H1 (cell line): ENCODE measurements at regions not wholly inside any gene's neighbourhood (a gene's known extent, or its start where the extent isn't known, plus 50 kb on each side); places are given as distances from the start of the nearest gene placed in this dataset.

Experiments used
- CTCF ChIA-PET: fragments of 300-600 bp; sonication (Branson Sonifier 250); formaldehyde crosslinking; loops from one replicate; lab custom pipeline; 2021; ENCODE audit not compliant: partially characterized antibody; lab: Charles Lee
- POLR2A ChIA-PET: fragments of 300-600 bp; sonication (Branson Sonifier 250); formaldehyde crosslinking; loops from one replicate; lab custom pipeline; 2021; ENCODE audit warnings: inconsistent platforms; ENCODE audit not compliant: partially characterized antibody; lab: Charles Lee
- DNase-seq, 2 experiments: peaks; one replicate each; pipeline versions ENCODE4 v3.0.0 to v3.0.0-alpha.2; 2010 to 2022; ENCODE audit warnings: low spot score in 2 of 2, low read depth in 1 of 2, mixed read lengths in 1 of 2
- FAIRE-seq: peaks from 2 replicates; lab custom pipeline; 2011; peaks lifted over from hg19 to GRCh38; lab: Jason Lieb, UNC
- H2AFZ ChIP-seq: 2 replicates; pipeline ENCODE4 v1.8.1; 2012; ENCODE audit warnings: low read length, inconsistent platforms
- H2AK5ac ChIP-seq: 2 replicates; pipeline ENCODE4 v1.6.1; 2013; ENCODE audit warnings: low read depth, low read length
- H2BK120ac ChIP-seq: replicated peaks from 2 replicates; pipeline ENCODE3; 2013; ENCODE audit warnings: low read depth, low read length, inconsistent platforms
- H2BK12ac ChIP-seq: 2 replicates; pipeline ENCODE4 v1.6.1; 2013; ENCODE audit warnings: low read depth, low read length
- H2BK15ac ChIP-seq: 2 replicates; pipeline ENCODE4 v1.6.1; 2013; ENCODE audit warnings: low read length
- H2BK20ac ChIP-seq: 2 replicates; pipeline ENCODE4 v1.6.1; 2013; ENCODE audit warnings: low read length
- H2BK5ac ChIP-seq: 2 replicates; pipeline ENCODE4 v1.6.1; 2013; ENCODE audit warnings: low read depth, low read length
- H3K14ac ChIP-seq: 2 replicates; pipeline ENCODE4 v1.6.1; 2013; ENCODE audit warnings: inconsistent platforms; ENCODE audit not compliant: insufficient read length
- H3K18ac ChIP-seq: 2 replicates; pipeline ENCODE4 v1.6.1; 2013; ENCODE audit warnings: low read length; ENCODE audit errors: extremely low read depth
- H3K23ac ChIP-seq: 2 replicates; pipeline ENCODE4 v1.6.1; 2013; ENCODE audit warnings: inconsistent platforms; ENCODE audit not compliant: insufficient read length
- H3K23me2 ChIP-seq: 2 replicates; pipeline ENCODE4 v1.6.1; 2013; ENCODE audit warnings: low read depth, low read length
- H3K27ac ChIP-seq: 2 replicates; pipeline ENCODE4 v1.6.1; 2011; ENCODE audit warnings: low read depth, low read length, inconsistent platforms
- H3K27me3 ChIP-seq, 4 experiments: replicated peaks in 1 of 4; 1 replicate in 1 of 4; 2 replicates in 3 of 4; pipeline versions ENCODE4 v1.6.1 to v1.8.1; 2011 to 2013; ENCODE audit warnings: low read length in 3 of 4, mild to moderate bottlenecking in 3 of 4, inconsistent platforms in 2 of 4, mixed read lengths in 2 of 4, moderate library complexity in 1 of 4; ENCODE audit not compliant: control insufficient read depth in 3 of 4, insufficient read depth in 3 of 4; ENCODE audit errors: extremely low read depth in 1 of 4
- H3K36me3 ChIP-seq, 4 experiments: 2 replicates each; pipeline versions ENCODE4 v1.6.1 to v1.8.1; 2011 to 2013; ENCODE audit warnings: mild to moderate bottlenecking in 4 of 4, low read length in 3 of 4, moderate library complexity in 2 of 4, control low read depth in 1 of 4, inconsistent platforms in 1 of 4; ENCODE audit not compliant: insufficient read depth in 4 of 4, control insufficient read depth in 2 of 4
- H3K4ac ChIP-seq: replicated peaks from 2 replicates; pipeline ENCODE3; 2013; ENCODE audit warnings: low read length, low read depth, mixed read lengths, inconsistent platforms; ENCODE audit not compliant: insufficient read length
- H3K4me1 ChIP-seq, 4 experiments: replicated peaks in 1 of 4; 1 replicate in 1 of 4; 2 replicates in 3 of 4; pipeline versions ENCODE4 v1.6.1 to v1.8.1; 2011 to 2013; ENCODE audit warnings: low read length in 3 of 4, inconsistent platforms in 2 of 4, mixed read lengths in 1 of 4; ENCODE audit not compliant: insufficient read depth in 4 of 4, control insufficient read depth in 3 of 4
- H3K4me2 ChIP-seq, 2 experiments: 2 replicates each; pipeline versions ENCODE4 v1.6.1 to v1.8.1; 2011 to 2013; ENCODE audit warnings: low read depth in 2 of 2, low read length in 2 of 2, control low read depth in 1 of 2, inconsistent platforms in 1 of 2, mild to moderate bottlenecking in 1 of 2; ENCODE audit not compliant: insufficient read depth in 1 of 2
- H3K4me3 ChIP-seq, 4 experiments: fragments of 200-600, 300-600 bp in 1 of 4; sonication (generic), shearing (Covaris generic), sonication (Bioruptor Twin) in 1 of 4; 2 replicates each; pipeline versions ENCODE4 v1.5.1 to v1.8.1; 2011 to 2016; ENCODE audit warnings: low read length in 4 of 4, low read depth in 3 of 4, control low read depth in 2 of 4, inconsistent platforms in 2 of 4, mild to moderate bottlenecking in 2 of 4, mixed read lengths in 1 of 4, moderate library complexity in 1 of 4; ENCODE audit not compliant: insufficient read depth in 2 of 4; ENCODE audit errors: extremely low read depth in 1 of 4
- H3K56ac ChIP-seq: replicated peaks from 2 replicates; pipeline ENCODE3; 2013; ENCODE audit warnings: low read depth, mild to moderate bottlenecking, mixed read lengths, low read length, inconsistent platforms; ENCODE audit not compliant: insufficient read length
- H3K79me1 ChIP-seq: 2 replicates; pipeline ENCODE4 v1.6.1; 2013; ENCODE audit warnings: low read depth, low read length, control low read depth
- H3K79me2 ChIP-seq, 2 experiments: 2 replicates each; pipeline versions ENCODE4 v1.6.1 to v1.8.1; 2012 to 2013; ENCODE audit warnings: low read length in 2 of 2, mild to moderate bottlenecking in 2 of 2, inconsistent platforms in 1 of 2; ENCODE audit not compliant: insufficient read depth in 2 of 2, control insufficient read depth in 1 of 2
- H3K9ac ChIP-seq, 4 experiments: replicated peaks in 1 of 4; 1 replicate in 1 of 4; 2 replicates in 3 of 4; pipeline versions ENCODE4 v1.6.1 to v1.8.1; 2011 to 2013; ENCODE audit warnings: low read depth in 3 of 4, low read length in 3 of 4, control low read depth in 2 of 4, mild to moderate bottlenecking in 2 of 4, moderate library complexity in 2 of 4, inconsistent platforms in 1 of 4; ENCODE audit errors: extremely low read depth in 1 of 4
- H3K9me3 ChIP-seq, 2 experiments: 2 replicates each; pipeline versions ENCODE4 v1.6.1 to v1.8.1; 2012 to 2013; ENCODE audit warnings: mild to moderate bottlenecking in 2 of 2, moderate library complexity in 2 of 2, control low read depth in 1 of 2, inconsistent platforms in 1 of 2, low read depth in 1 of 2, low read length in 1 of 2, mixed read lengths in 1 of 2; ENCODE audit not compliant: insufficient read depth in 2 of 2
- H4K20me1 ChIP-seq, 2 experiments: replicated peaks in 1 of 2; 2 replicates each; pipeline versions ENCODE3 to v1.8.1; 2011 to 2013; ENCODE audit warnings: inconsistent platforms in 2 of 2, low read length in 2 of 2, mild to moderate bottlenecking in 1 of 2; ENCODE audit not compliant: insufficient read depth in 2 of 2, control insufficient read depth in 1 of 2
- H4K5ac ChIP-seq: 2 replicates; pipeline ENCODE4 v1.6.1; 2013; ENCODE audit warnings: low read length, low read depth, mixed read lengths, inconsistent platforms; ENCODE audit not compliant: insufficient read length
- H4K8ac ChIP-seq: 2 replicates; pipeline ENCODE4 v1.8.0; 2013; ENCODE audit warnings: mild to moderate bottlenecking, moderate library complexity, low read length, inconsistent platforms; ENCODE audit not compliant: insufficient read depth; ENCODE audit errors: extremely low read depth
- H4K91ac ChIP-seq: replicated peaks from 2 replicates; pipeline ENCODE3; 2013; ENCODE audit warnings: low read length, mixed read lengths, inconsistent platforms; ENCODE audit not compliant: insufficient read length
- ASH2L ChIP-seq: fragments of 200-600, 300-600 bp; sonication (generic); IDR thresholded peaks from one replicate; pipeline ENCODE4 v1.7.1; 2017; ENCODE audit warnings: low read length
- E2F6 ChIP-seq: IDR thresholded peaks from 2 replicates; pipeline ENCODE4 v1.6.1; 2012; ENCODE audit warnings: inconsistent platforms
- FOSL1 ChIP-seq: IDR thresholded peaks from 2 replicates; pipeline ENCODE4 v1.6.1; 2011; ENCODE audit warnings: mild to moderate bottlenecking, low read depth, low read length, moderate library complexity; ENCODE audit not compliant: insufficient read depth
- HDAC6 ChIP-seq: IDR thresholded peaks from one replicate; pipeline ENCODE4 v1.7.1; 2012; ENCODE audit warnings: low read depth, mild to moderate bottlenecking, inconsistent platforms, low read length, moderate library complexity
- MAFK ChIP-seq: IDR thresholded peaks from 2 replicates; pipeline ENCODE4 v1.6.1; 2012; ENCODE audit warnings: low read depth, mild to moderate bottlenecking, improper control_type of control experiment, low read length
- NRF1 ChIP-seq: IDR thresholded peaks from 2 replicates; pipeline ENCODE4 v1.6.1; 2011; ENCODE audit warnings: mild to moderate bottlenecking, low read depth, low read length, improper control_type of control experiment
- POU5F1 ChIP-seq: IDR thresholded peaks from 2 replicates; pipeline ENCODE4 v1.6.1; 2011; ENCODE audit warnings: low read depth, mild to moderate bottlenecking, low read length, moderate library complexity
- SIN3A ChIP-seq, 2 experiments: IDR thresholded peaks in 1 of 2; conservative IDR thresholded peaks in 1 of 2; 2 replicates each; pipeline ENCODE4 v1.6.1; 2011 to 2012; ENCODE audit warnings: low read length in 2 of 2, improper control_type of control experiment in 1 of 2, low read depth in 1 of 2, mild to moderate bottlenecking in 1 of 2
- SIRT6 ChIP-seq: IDR thresholded peaks from one replicate; pipeline ENCODE4 v1.7.1; 2012; ENCODE audit warnings: low read length, inconsistent platforms
- SIX5 ChIP-seq: IDR thresholded peaks from 2 replicates; pipeline ENCODE4 v1.6.1; 2011; ENCODE audit warnings: mild to moderate bottlenecking, low read depth, low read length
- SUZ12 ChIP-seq: fragments of 200-600 bp; sonication (generic); IDR thresholded peaks from 2 replicates; pipeline ENCODE4 v1.6.1; 2012; ENCODE audit warnings: mild to moderate bottlenecking, inconsistent platforms, low read length, moderate library complexity, mixed read lengths
- TAF1 ChIP-seq: IDR thresholded peaks from 2 replicates; pipeline ENCODE4 v1.6.1; 2011; ENCODE audit warnings: mild to moderate bottlenecking, low read depth, low read length
- TAF7 ChIP-seq: optimal IDR thresholded peaks from 2 replicates; pipeline ENCODE3; 2011; ENCODE audit warnings: low read depth, mild to moderate bottlenecking, inconsistent platforms, low read length, moderate library complexity, borderline replicate concordance
- TBP ChIP-seq: IDR thresholded peaks from 2 replicates; pipeline ENCODE4 v1.6.1; 2011; ENCODE audit warnings: low read depth, low read length, improper control_type of control experiment
- WGBS, 2 experiments: shearing (Covaris generic) in 1 of 2; methylation state at CpG; one replicate each; pipeline versions ENCODE4 v1.1.6 to v1.1.7; 2013 to 2015; ENCODE audit warnings: low lambda C conversion rate in 2 of 2, mixed read lengths in 2 of 2, inconsistent platforms in 1 of 2, low coverage in 1 of 2, missing lambda C conversion rate in 1 of 2; ENCODE audit not compliant: insufficient replicate concordance in 2 of 2, insufficient coverage in 1 of 2, insufficient read length in 1 of 2; ENCODE audit errors: extremely low coverage in 1 of 2, missing lambda C conversion rate in 1 of 2; 5-methylcytosine and 5-hydroxymethylcytosine counted together
- TF ChIP-seq, protein P1 (sequence below): IDR thresholded peaks from 2 replicates; pipeline ENCODE4 v1.6.1; 2012; ENCODE audit warnings: inconsistent platforms

- H3K56ac ChIP-seq = no peak overlapping the region
- no peaks in the 10 kb centered on the region for H3K79me1 ChIP-seq
- no peaks in the 10 kb centered on the region for H3K27me3 ChIP-seq
- H2AK5ac ChIP-seq = no peak overlapping the region
- FAIRE-seq (peak; percentile 45), DNase-seq (no peak)
- no peaks in the 10 kb centered on the region for H3K36me3 ChIP-seq
- no peaks in the 10 kb centered on the region for H3K79me2 ChIP-seq
- no peak overlapping the region for H3K4me2 ChIP-seq
- H3K27ac ChIP-seq = no peak overlapping the region
- no peak overlapping the region for H2BK120ac ChIP-seq
- no peak overlapping the region for H2BK5ac ChIP-seq
- H4K5ac ChIP-seq = no peak overlapping the region
- POLR2A ChIA-PET = no interaction called here
- H3K4me1 ChIP-seq = peaks cover 0 to 3% (median 1%) of the 10 kb centered on the region in 4 experiments; a peak in 2 of 7 replicates
- H3K23me2 ChIP-seq = no peaks in the 10 kb centered on the region
- WGBS, 2 experiments = 74% methylated on average over 2 of the region's 2 CpGs; no CpG with 5 or more reads in 1 of the 2 experiments
- no peak overlapping the region for H3K18ac ChIP-seq
- no peak overlapping the region for H4K91ac ChIP-seq
- H3K9ac ChIP-seq = no peak overlapping the region
- no peak overlapping the region for H2BK15ac ChIP-seq
- H2BK20ac ChIP-seq = no peak overlapping the region
- H2BK12ac ChIP-seq = no peak overlapping the region
- no peaks in the 10 kb centered on the region for H4K20me1 ChIP-seq
- H3K4ac ChIP-seq = no peak overlapping the region
- no peak overlapping the region for H3K14ac ChIP-seq
- peak overlapping the region; percentile 72 for H2AFZ ChIP-seq
- CTCF ChIA-PET = interaction anchor here (0.8 to 1.2 kb wide), 3 partner anchors 26 to 58 kb away, joined by 3 to 4 read pairs (median 4); no protein-coding TSS in a partner anchor
- H3K4me3 ChIP-seq = no peak overlapping the region
- H3K9me3 ChIP-seq = no peaks in the 10 kb centered on the region; a peak in 1 of 4 replicates
- H4K8ac ChIP-seq = no peak overlapping the region
- no peak overlapping the region for H3K23ac ChIP-seq
- TF ChIP-seq, protein P1, sequence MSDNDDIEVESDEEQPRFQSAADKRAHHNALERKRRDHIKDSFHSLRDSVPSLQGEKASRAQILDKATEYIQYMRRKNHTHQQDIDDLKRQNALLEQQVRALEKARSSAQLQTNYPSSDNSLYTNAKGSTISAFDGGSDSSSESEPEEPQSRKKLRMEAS = no peak
- TF ChIP-seq SUZ12 (no peak), E2F6 (no peak), POU5F1 (no peak), ASH2L (no peak), NRF1 (no peak), SIX5 (no peak), HDAC6 (no peak), TAF1 (no peak), SIN3A (conservative IDR thresholded peaks at IDR 0.05 in 1 of 2, IDR thresholded peaks at IDR 0.05 in 1 of 2; ENCODE audit: low read depth in 1 of 2, low read length in 2 of 2) (no peak), TAF7 (no peak), TBP (no peak), FOSL1 (no peak), MAFK (no peak), SIRT6 (no peak)
Observed at GRCh38 chr12:58386136-58386535, 444.8 kb downstream of the ATP23 start.
